Esophagus squamous epithelium (tissue), 4 donors: ENCODE measurements at regions not wholly inside any gene's neighbourhood (a gene's known extent, or its start where the extent isn't known, plus 50 kb on each side); places are given as distances from the start of the nearest gene placed in this dataset.

Experiments used
- POLR2A ChIP-seq, 4 donors: fragments of 450-650 bp; IDR thresholded peaks; one replicate each; pipeline ENCODE4 v1.6.1; 2017; ENCODE audit warnings: antibody characterized with exemption in 4 of 4, mild to moderate bottlenecking in 4 of 4, moderate library complexity in 3 of 4
- TF ChIP-seq, protein P1 (sequence below), 6 experiments: fragments of 450-650 bp in 4 of 6; fragments of 200-600 bp in 2 of 6; sonication (generic) in 2 of 6; IDR thresholded peaks; one replicate each; pipeline ENCODE4 v1.5.1; 2016 to 2019; ENCODE audit warnings: antibody characterized with exemption in 6 of 6, mild to moderate bottlenecking in 4 of 6, moderate library complexity in 4 of 6

- TF ChIP-seq, protein P1, sequence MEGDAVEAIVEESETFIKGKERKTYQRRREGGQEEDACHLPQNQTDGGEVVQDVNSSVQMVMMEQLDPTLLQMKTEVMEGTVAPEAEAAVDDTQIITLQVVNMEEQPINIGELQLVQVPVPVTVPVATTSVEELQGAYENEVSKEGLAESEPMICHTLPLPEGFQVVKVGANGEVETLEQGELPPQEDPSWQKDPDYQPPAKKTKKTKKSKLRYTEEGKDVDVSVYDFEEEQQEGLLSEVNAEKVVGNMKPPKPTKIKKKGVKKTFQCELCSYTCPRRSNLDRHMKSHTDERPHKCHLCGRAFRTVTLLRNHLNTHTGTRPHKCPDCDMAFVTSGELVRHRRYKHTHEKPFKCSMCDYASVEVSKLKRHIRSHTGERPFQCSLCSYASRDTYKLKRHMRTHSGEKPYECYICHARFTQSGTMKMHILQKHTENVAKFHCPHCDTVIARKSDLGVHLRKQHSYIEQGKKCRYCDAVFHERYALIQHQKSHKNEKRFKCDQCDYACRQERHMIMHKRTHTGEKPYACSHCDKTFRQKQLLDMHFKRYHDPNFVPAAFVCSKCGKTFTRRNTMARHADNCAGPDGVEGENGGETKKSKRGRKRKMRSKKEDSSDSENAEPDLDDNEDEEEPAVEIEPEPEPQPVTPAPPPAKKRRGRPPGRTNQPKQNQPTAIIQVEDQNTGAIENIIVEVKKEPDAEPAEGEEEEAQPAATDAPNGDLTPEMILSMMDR (IDR thresholded peaks at IDR 0.05): no peak
- TF ChIP-seq POLR2A (IDR thresholded peaks at IDR 0.05): no peak
Measured at GRCh38 chr7:91656541-91657482, 223.7 kb downstream of the MTERF1 start.
